CD4-positive, alpha-beta memory T cell (primary cell): ENCODE measurements at regions not wholly inside any gene's neighbourhood (a gene's known extent, or its start where the extent isn't known, plus 50 kb on each side); places are given as distances from the start of the nearest gene placed in this dataset.
A peak's percentile ranks its signal among the peaks of the same experiment; 100 is the strongest.
"Not testable (repeated sequence)": the region's sequence is repeated elsewhere in the genome, so short reads cannot be mapped to it uniquely, and the experiment has no call there.

Experiments
- CTCF ChIA-PET: fragments of 350-600 bp; sonication (Branson Sonifier 250); formaldehyde crosslinking; loops from one replicate; lab custom pipeline; 2021; ENCODE audit warnings: inconsistent platforms; ENCODE audit not compliant: partially characterized antibody; lab: Charles Lee
- POLR2A ChIA-PET: fragments of 350-600 bp; sonication (Branson Sonifier 250); formaldehyde crosslinking; loops from one replicate; lab custom pipeline; 2021; ENCODE audit not compliant: partially characterized antibody; lab: Charles Lee
- DNase-seq, 5 donors: peaks; one replicate each; pipeline versions ENCODE4 v3.0.0 to v3.0.0-alpha.2; 2020 to 2022; ENCODE audit warnings: mixed read lengths in 1 of 5
- H3K27ac ChIP-seq: one replicate; pipeline ENCODE4 v1.7.0; 2013; ENCODE audit warnings: low read depth, low read length
- H3K27me3 ChIP-seq: 2 replicates; pipeline ENCODE4 v1.7.0; 2013; ENCODE audit warnings: mild to moderate bottlenecking, low read length, moderate library complexity; ENCODE audit not compliant: insufficient read depth
- H3K36me3 ChIP-seq: 2 replicates; pipeline ENCODE4 v1.7.0; 2013; ENCODE audit warnings: mild to moderate bottlenecking, low read length, moderate library complexity; ENCODE audit not compliant: insufficient read depth
- H3K4me1 ChIP-seq: 2 replicates; pipeline ENCODE4 v1.7.0; 2013; ENCODE audit warnings: mild to moderate bottlenecking, low read length, moderate library complexity; ENCODE audit not compliant: insufficient read depth
- H3K4me3 ChIP-seq, 2 donors: one replicate each; pipeline ENCODE4 v1.7.0; 2013; ENCODE audit warnings: low read length in 2 of 2, mild to moderate bottlenecking in 1 of 2
- H3K9me3 ChIP-seq, 2 donors: one replicate each; pipeline ENCODE4 v1.7.0; 2013; ENCODE audit warnings: low read length in 2 of 2, control low read depth in 1 of 2; ENCODE audit not compliant: control insufficient read depth in 1 of 2
- H3K27ac Mint-ChIP-seq, 7 donors: one replicate each; pipeline ENCODE4 v1.8.0; 2020 to 2021; ENCODE audit warnings: mixed read lengths in 7 of 7, mild to moderate bottlenecking in 6 of 7, inconsistent platforms in 3 of 7, moderate library complexity in 3 of 7
- H3K27me3 Mint-ChIP-seq, 2 donors: one replicate each; pipeline ENCODE4 v1.8.0; 2020 to 2021; ENCODE audit warnings: mixed read lengths in 2 of 2
- H3K36me3 Mint-ChIP-seq, 2 donors: one replicate each; pipeline ENCODE4 v1.8.0; 2020 to 2021; ENCODE audit warnings: mixed read lengths in 2 of 2, inconsistent platforms in 1 of 2, mild to moderate bottlenecking in 1 of 2
- H3K4me1 Mint-ChIP-seq, 4 donors: one replicate each; pipeline ENCODE4 v1.8.0; 2020 to 2021; ENCODE audit warnings: mixed read lengths in 4 of 4, mild to moderate bottlenecking in 1 of 4
- H3K4me3 Mint-ChIP-seq, 8 donors: one replicate each; pipeline ENCODE4 v1.8.0; 2020 to 2021; ENCODE audit warnings: mixed read lengths in 8 of 8, mild to moderate bottlenecking in 7 of 8, moderate library complexity in 6 of 8, inconsistent platforms in 3 of 8
- H3K9me3 Mint-ChIP-seq, 8 donors: one replicate each; pipeline ENCODE4 v1.8.0; 2020 to 2021; ENCODE audit warnings: mixed read lengths in 8 of 8, mild to moderate bottlenecking in 5 of 8, inconsistent platforms in 3 of 8, moderate library complexity in 1 of 8
- intact Hi-C: fragments of 100-400 bp; cut with micrococcal nuclease; formaldehyde crosslinking; loops from one replicate; pipeline ENCODE4 v1.15.1; 2023

DNA sequence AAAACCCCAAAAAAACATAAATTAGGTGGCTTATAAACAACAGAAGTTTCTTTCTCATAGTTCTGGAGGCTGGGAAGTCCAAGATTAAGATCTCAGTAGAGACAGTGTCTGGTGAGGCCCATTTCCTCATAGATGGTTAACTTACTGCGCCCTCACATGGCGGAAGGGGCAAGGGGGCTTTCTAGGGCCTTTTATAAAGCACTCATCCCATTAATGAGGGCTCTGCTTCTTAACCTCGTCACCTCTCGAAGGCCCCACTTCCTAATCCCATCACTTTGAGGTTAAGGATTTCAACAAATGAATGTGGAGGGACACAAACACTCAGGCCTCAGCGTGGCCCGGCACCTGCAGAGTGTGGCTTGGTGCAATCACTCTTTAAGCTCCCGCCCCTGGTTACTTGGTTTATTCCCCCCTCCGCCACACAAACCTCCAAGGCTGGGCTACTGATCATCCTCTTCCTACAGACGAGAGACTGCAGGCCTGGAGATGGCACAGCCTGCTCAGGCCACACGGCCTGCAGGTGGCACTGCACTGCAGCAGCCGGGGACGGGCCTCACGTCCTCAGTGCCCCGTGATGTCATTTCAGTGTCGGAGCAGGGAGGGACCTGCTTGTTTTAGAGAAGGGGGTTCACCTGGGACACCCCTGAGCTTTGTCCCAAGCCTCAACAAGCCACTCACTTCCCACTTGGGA, 188.9 kb upstream of the ZNF469 start:
- H3K4me1 Mint-ChIP-seq, POLR2A ChIA-PET: not testable (repeated sequence)

DNA sequence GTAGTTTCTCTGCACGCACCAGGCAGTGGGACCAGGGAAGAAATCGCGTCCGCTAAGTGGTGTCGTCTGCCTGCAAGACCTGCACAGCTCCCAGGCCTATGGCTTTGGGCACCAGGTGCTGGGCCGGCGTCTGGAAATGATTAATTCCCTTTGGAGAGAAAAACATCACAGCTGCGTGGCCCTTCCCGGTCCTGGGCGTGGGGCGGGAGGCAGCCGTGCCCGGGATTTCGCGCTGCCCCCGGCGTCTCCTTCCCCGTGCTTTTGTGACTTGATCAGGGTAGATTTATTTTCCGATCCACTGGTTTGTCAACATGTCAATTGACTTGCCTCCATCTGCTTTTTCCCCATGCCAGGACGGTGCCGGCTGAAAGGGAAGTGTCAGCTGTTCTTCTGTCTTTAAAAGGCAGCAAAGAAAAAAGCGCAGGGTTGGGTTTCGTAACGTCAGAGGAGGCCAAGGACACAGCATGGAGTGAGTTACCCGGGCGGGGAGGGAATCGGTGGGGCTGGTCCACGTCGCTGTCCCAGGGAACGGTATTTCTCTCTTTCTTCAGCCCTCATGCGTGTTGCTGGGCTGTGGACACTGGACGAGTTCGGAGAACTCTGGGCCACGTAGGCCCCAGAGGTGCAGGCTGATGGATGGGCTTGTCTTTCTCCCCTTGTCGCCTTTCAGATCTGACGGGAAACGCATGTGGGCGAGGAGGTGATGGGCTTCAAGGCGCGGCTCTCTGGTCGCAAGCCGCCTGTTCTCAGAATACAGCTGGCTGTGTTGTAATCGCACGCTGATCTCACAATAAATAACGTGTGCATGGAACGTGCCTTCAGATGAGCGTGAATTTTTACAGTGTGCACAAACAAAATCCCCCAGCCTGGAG, 188.1 kb upstream of the ZNF469 start:
- Mint-ChIP-seq H3K4me1 (peaks cover 0 to 4% (median 3%) of the 10 kb centered on the region in 4 donors), H3K36me3 (peaks cover 0 to 3% of the 10 kb centered on the region in 2 donors), H3K27me3 (peaks cover 0 to 2% of the 10 kb centered on the region in 2 donors), H3K9me3 (peaks cover 0 to 4% (median 0%) of the 10 kb centered on the region in 8 donors), H3K27ac (no peak overlapping the region), H3K4me3 (no peak overlapping the region)
- no peak for DNase-seq
- intact Hi-C loops = no loop called here
- ChIA-PET POLR2A (no interaction called here), CTCF (no interaction called here)
- Histone ChIP-seq H3K27ac (no peak overlapping the region), H3K27me3 (no peaks in the 10 kb centered on the region), H3K4me1 (no peaks in the 10 kb centered on the region), H3K36me3 (no peaks in the 10 kb centered on the region), H3K9me3 (no peaks in the 10 kb centered on the region), H3K4me3 (no peak overlapping the region)

More for the DNA sequence above, 188.9 kb upstream of the ZNF469 start:
- H3K4me3 ChIP-seq, H3K27ac ChIP-seq, H3K27me3 Mint-ChIP-seq, H3K4me3 Mint-ChIP-seq, H3K9me3 ChIP-seq, H3K36me3 Mint-ChIP-seq, intact Hi-C loops, H3K27me3 ChIP-seq, H3K36me3 ChIP-seq, H3K27ac Mint-ChIP-seq, H3K9me3 Mint-ChIP-seq, CTCF ChIA-PET, H3K4me1 ChIP-seq: not testable (repeated sequence)
- peak in 3 of 5 donors; percentile 4 to 10 (median 4) for DNase-seq

DNA sequence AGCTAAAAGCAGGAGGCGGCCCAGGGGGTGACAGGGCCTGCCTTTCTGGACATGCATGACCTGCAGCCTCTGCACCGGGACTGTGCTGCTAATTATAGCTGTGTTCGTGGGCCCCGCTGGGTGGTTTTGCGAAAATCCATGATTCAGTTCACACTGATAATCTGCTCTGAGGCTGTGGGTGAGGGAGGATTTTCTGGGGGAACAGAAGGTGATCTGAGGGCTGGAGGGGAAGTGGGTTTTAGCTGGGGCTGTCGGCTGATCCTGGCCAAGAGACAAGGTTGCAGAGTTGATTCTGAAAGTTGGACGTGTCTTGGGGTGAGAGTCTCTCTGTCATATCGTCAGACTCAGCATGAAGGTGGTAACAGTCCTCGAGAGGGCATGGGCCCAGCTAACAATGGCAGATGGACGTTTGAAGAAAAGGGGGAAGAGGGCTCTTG, 187.5 kb upstream of the ZNF469 start:
- Mint-ChIP-seq H3K4me1 (peaks cover 0 to 4% (median under 1%) of the 10 kb centered on the region in 4 donors), H3K4me3 (no peak overlapping the region), H3K27me3 (peaks cover 0 to 2% of the 10 kb centered on the region in 2 donors), H3K27ac (no peak overlapping the region), H3K9me3 (peaks cover 0 to 4% (median 0%) of the 10 kb centered on the region in 8 donors), H3K36me3 (peaks cover 0 to 3% of the 10 kb centered on the region in 2 donors)
- POLR2A ChIA-PET = no interaction called here
- intact Hi-C loops = no loop called here
- Histone ChIP-seq H3K9me3 (no peaks in the 10 kb centered on the region), H3K4me1 (no peaks in the 10 kb centered on the region), H3K27ac (no peak overlapping the region), H3K27me3 (no peaks in the 10 kb centered on the region), H3K4me3 (no peak overlapping the region), H3K36me3 (no peaks in the 10 kb centered on the region)
- no peak for DNase-seq
- CTCF ChIA-PET = no interaction called here

DNA sequence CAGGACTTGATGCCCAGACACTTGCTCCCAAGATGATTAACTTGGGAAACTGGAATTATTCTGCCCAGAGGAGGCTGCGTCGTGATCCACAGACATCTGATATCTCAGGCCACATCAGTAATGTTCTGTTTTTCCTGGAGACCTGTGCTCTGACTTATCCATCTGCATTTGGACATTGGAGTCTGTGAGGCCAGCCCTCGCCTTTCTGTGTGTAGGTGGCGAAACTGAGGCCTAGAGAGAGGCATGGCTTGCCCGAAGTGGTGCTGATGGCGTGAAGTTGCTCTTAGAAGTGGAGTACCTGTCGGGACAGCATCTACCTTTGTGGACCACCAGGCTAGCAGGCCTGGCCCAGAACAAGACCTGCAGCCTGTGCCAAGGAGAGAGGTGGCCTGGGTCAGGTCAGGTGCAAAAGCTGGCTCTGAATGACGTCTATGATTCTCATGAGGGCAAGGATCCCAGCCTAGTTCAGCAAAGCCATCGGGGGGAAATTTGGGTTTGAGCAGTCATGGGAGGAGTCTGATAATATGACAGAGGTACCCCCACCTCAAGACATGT, 186.8 kb upstream of the ZNF469 start:
- Mint-ChIP-seq H3K36me3 (peaks cover 0 to 3% of the 10 kb centered on the region in 2 donors), H3K4me1 (peaks cover 0 to 4% (median under 1%) of the 10 kb centered on the region in 4 donors), H3K27ac (no peak overlapping the region), H3K9me3 (peaks cover 0 to 4% (median 0%) of the 10 kb centered on the region in 8 donors), H3K4me3 (no peak overlapping the region), H3K27me3 (peaks cover 0 to 2% of the 10 kb centered on the region in 2 donors)
- DNase-seq = no peak
- ChIA-PET CTCF (no interaction called here), POLR2A (no interaction called here)
- Histone ChIP-seq H3K9me3 (no peaks in the 10 kb centered on the region), H3K27me3 (no peaks in the 10 kb centered on the region), H3K4me3 (no peak overlapping the region), H3K36me3 (no peaks in the 10 kb centered on the region), H3K4me1 (no peaks in the 10 kb centered on the region), H3K27ac (no peak overlapping the region)
- intact Hi-C loops = no loop called here

DNA sequence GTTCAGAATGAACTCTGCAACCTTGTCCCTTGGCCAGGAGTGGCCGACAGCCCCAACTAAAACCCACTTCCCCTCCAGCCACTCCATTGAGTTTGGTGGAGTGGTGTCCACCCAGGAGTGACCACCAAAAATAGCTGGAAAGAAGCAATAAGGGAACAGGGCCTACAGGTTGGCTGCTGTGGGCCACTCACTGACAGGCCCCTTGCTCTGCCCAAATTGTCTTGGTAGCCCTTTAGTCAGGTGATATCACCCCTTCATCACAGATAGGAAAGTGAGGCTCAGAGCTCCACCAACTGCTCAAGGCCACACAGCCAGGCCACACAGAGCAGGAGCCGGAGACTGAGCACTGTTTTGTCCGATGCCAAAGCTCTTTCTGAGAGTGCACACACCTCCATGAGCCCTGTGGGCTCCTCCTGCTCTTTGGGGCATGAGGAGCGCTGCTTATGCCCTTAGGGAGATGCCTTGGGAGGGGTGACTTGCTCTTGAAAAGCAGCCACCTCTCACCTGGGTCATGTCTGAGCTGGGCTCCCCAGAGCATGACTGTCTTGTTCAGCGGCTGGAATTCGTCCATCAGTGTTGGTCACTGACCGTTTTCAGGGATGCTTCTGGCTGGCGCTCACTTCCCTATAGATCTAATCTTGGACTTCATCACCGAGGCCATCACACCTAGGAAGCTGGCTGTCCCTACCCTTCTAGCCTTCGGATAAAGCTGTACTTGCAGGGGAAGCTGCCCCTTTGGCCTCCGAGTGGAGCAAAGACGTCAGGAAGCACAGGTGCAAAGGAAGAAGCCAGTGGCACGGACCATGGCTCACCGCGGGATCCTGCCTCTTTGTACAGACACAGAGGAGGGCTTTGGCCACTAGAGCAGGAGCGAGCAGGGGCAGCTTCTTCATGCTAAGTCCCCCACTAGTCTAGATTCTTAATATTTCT, 186.0 kb upstream of the ZNF469 start:
- intact Hi-C loops = no loop called here
- POLR2A ChIA-PET = no interaction called here

DNA sequence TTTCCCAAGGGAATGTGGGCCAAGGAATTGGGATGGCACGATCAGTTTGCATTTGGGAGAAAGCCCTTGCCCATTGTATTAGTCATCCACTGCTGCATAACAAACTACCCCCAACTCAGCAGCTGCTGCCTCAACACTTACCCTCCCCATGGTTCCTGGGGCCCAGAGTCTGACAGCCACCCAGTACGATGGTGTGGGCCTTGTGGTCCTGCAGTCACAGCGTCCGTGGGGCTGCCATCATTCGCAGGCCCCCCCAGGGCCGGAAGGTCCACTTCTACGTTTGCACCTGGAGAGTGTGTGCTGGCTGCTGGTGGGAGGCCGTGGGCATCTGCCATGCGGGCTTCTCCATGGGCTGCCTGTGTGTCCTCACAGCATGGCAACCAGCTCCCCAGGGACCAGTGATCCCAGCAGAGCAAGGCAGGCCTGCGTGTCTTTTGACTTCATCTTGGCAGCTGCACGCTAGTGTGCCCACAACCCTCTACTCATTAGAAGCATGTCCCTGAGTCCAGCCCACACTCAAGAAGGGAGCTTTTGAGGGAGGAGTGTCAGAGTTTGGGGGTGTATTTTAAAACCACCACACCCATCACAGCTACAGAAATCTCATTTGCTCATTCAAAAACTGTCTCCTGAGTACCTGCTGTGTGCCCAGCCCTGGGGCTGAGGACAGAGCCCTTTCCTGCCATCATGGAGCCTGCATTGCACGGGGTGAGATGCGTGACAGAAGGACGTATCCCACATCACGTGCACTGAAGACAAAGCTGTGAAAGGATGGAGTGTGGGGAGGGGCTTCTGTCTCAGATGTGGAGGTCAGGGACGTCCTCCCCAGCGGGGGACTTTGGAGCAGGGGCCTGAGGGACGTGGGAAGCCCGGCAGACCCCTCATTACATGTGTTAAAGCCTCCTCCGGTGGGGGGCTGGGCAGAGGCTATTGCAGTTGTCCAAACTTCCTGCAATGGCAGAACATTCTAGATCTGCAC, 185.0 kb upstream of the ZNF469 start:
- H3K27me3 Mint-ChIP-seq = no peaks in the 10 kb centered on the region
- H3K27me3 ChIP-seq = no peaks in the 10 kb centered on the region
- no peak for DNase-seq
- no peak overlapping the region for H3K4me3 Mint-ChIP-seq
- H3K36me3 ChIP-seq = no peaks in the 10 kb centered on the region
- H3K27ac Mint-ChIP-seq = no peak overlapping the region
- no peak overlapping the region for H3K27ac ChIP-seq
- no peaks in the 10 kb centered on the region for H3K4me1 ChIP-seq
- no peaks in the 10 kb centered on the region for H3K9me3 ChIP-seq
- H3K4me3 ChIP-seq = no peak overlapping the region
- H3K9me3 Mint-ChIP-seq = peaks cover 0 to under 1% (median 0%) of the 10 kb centered on the region in 8 donors
- H3K36me3 Mint-ChIP-seq = no peaks in the 10 kb centered on the region
- intact Hi-C loops = no loop called here
- ChIA-PET CTCF (no interaction called here), POLR2A (no interaction called here)
- H3K4me1 Mint-ChIP-seq = peaks cover 0 to under 1% (median 0%) of the 10 kb centered on the region in 4 donors

More for the DNA sequence above, 186.0 kb upstream of the ZNF469 start:
- Histone ChIP-seq H3K27me3 (no peaks in the 10 kb centered on the region), H3K4me3 (no peak overlapping the region), H3K27ac (no peak overlapping the region), H3K9me3 (no peaks in the 10 kb centered on the region), H3K36me3 (no peaks in the 10 kb centered on the region), H3K4me1 (no peaks in the 10 kb centered on the region)
- H3K36me3 Mint-ChIP-seq = peaks cover 0 to 3% of the 10 kb centered on the region in 2 donors
- CTCF ChIA-PET = no interaction called here
- no peak overlapping the region for H3K4me3 Mint-ChIP-seq
- H3K4me1 Mint-ChIP-seq = peaks cover 0 to 4% (median under 1%) of the 10 kb centered on the region in 4 donors
- H3K27me3 Mint-ChIP-seq = no peaks in the 10 kb centered on the region
- H3K27ac Mint-ChIP-seq = no peak overlapping the region
- DNase-seq = no peak
- H3K9me3 Mint-ChIP-seq = peaks cover 0 to 4% (median 0%) of the 10 kb centered on the region in 8 donors
